Renal cortical epithelial cell (primary cell): ENCODE measurements at regions not wholly inside any gene's neighbourhood (a gene's known extent, or its start where the extent isn't known, plus 50 kb on each side); places are given as distances from the start of the nearest gene placed in this dataset.

Experiments used
- DNase-seq: peaks from one replicate; pipeline ENCODE4 v3.0.0-alpha.2; 2011; ENCODE audit warnings: low read depth

DNA sequence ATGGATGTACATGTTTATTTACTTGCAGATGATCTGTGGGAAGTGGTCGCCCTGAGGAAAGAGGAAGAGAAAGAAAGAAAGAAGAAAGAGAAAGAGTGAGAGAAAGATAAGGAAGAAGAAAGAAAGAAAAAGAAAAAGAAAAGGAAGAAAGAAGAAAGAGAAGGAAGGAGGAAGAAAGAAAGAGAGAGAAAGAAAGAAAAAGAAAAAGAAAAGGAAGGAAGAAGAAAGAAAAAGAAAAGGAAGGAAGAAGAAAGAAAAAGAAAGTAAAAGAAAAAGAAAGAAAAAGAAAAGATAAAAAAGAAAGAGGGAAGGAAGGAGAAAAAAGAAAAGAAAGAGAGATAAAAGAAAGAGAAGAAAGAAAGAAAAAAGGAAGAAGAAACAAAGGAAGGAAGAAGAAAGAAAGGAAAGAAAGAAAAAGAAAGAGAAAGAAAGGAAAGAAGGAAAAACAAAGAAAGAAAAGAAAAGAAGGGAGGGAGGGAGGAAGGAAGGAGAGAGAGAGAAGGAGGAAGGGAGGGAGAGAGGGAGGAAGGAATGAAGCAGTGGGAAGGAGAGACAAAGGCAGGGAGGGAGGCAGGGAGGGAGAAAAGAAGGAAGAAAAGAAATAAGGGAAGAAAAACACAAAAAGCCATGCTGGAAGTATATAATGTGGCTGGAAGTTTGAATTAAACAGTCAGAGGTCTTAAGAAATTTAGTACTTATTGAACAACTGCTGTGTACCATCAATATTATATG lies 976.6 kb downstream of the FAM181B start:
- no peak for DNase-seq

- no peak for DNase-seq
Observed at GRCh38 chr11:81749245-81749644, 984.4 kb downstream of the FAM181B start.

DNA sequence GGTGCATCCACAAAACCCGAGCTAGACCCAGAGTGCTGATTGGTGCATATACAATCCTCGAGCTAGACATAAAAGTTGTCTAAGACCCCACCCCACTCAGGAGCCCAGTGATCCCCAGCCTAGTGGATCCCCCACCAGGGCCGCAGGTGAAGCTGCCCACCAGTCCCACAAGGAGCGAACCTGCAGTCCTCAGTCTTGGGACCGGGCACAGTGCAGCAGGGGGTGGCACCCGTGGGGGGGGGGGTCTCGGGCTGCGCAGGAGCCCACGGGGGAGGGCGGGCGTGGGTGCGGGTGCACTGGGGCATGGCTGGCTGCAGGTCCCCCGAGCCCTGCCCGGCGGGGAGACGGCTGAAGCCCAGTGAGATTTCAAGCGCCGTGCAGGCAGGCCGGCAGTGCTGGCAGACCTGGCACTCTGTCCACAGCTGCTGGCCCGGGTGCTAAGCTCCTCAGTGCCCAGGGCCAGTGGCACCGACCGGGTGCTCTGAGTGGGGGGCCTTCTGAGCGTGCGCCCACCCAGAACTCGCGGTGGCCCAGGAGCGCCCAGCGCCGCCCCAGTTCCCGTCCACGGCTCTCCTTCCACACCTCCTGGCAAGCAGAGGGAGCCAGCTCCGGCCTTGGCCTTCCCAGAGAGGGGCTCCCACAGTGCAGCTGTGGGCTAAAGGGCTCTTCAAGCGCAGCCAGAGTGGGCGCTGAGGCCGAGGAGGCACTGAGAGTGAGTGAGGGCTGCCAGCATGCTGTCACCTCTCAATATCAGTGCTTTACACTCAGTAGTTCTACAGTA lies 989.1 kb downstream of the FAM181B start:
- no peak for DNase-seq

DNA sequence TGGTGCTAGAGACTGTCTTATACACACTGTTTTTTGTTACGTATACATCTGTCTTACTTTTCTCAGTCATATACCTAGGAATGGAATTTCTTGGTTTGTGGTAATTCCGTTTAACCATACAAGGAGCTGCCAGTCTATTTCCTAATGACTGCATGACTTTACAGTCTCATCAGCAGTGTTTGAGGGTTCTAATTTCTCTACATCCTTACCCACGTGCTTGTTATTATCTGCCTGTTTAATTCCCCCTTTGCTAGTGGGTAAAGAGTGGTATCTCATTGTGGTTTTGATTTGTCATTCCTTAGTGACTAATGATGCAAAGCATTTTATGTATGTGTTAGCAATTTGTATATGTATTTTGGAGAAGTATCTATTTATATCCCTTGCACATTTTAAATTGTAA lies 1008.0 kb downstream of the FAM181B start:
- no peak for DNase-seq

DNA sequence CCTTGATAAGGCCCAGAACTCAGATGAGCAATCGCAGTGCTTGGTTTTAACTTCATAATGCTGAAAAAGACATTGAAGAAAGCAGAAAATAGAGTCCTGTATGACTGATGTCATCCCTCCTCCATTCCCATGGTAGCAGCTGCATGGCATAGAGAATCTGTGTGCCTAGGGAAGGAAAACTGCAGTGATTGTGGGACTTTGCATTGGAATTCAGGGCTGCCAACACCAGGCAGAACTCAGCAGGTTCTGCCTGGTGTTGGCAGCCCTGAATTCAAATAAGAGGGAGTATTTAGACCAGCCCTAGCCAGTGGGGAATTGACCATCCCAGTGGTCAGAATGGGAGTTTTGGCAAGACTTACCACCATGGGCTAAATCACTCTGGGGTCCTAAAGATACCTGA lies 1016.0 kb downstream of the FAM181B start:
- DNase-seq: no peak

DNA sequence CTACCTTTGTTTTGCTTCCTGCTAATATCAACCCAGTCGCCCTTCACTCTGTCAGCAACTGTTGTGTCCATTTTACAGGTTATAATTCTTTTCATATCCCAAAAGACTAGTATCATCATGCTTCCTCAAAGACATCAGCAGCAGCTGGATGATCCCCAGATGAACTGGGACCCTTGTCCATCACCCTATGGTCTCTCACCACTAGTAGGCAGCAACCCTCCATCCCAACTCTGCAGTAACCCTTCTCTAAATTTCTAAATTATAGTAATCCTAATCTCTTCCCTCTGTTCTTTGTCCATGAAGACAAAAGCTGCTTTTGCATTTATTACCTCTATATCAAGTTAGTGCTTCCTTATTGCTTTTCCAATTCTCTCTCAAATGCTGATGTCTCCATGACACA lies 1025.8 kb downstream of the FAM181B start:
- no peak for DNase-seq

GRCh38 chr11:81705283-81705682 lies 1028.4 kb downstream of the FAM181B start:
- DNase-seq: no peak

GRCh38 chr11:81700076-81700475 lies 1033.6 kb downstream of the FAM181B start:
- DNase-seq: peak; percentile 5

GRCh38 chr11:81687057-81687456 lies 1046.6 kb downstream of the FAM181B start:
- DNase-seq: no peak

- no peak for DNase-seq
Observed at GRCh38 chr11:81674211-81674610, 1059.5 kb downstream of the FAM181B start.

- DNase-seq: peak; percentile 39
Observed at GRCh38 chr11:81673001-81673400, 1060.7 kb downstream of the FAM181B start.

DNA sequence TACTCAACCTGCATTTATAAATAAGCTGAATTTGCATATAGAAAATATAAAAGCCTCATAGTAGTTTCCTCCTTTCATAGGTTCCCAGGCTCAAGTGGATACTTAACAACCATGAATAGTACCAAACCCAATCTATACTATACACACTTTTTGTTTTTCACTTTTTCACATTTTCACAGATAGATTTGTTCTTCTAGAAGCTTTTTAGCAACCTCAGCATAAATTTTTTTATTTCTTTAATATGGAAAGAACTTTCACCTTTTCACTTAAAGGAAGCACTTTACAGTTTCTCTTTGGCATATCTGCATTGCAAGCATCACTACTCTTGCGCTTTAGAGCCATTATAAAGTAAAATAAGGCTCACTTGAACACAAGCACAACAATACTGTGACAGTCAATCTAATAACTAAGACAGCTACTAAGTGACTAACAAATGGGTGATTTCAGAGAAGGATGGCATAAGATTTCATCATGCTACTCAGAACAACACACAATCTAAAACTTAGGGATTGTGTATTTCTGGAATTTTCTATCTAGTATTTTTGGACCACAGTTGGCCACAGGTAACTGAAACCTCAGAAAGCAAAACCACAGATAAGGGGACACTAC lies 1063.6 kb downstream of the FAM181B start:
- DNase-seq: no peak

- DNase-seq: peak; percentile 32
Observed at GRCh38 chr11:81658722-81659121, 1074.9 kb downstream of the FAM181B start.

DNA sequence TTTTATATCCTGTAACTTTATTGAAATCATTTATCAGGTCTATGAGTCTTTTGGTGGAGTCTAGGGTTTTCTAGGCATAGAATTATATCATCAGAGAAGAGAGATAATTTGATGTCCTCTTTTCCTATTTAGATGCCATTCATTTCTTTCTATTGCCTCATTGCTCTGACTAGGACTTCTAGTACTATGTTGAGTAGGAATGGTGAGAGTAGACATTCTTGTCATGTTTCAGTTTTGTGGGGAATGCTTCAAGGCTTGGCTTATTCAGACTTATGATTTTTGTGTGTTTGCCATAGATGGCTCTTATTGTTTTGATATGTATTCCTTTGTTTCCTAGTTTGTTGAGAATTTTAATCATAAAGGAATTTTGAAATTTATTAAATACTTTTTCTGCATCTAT lies 1078.3 kb downstream of the FAM181B start:
- no peak for DNase-seq

- no peak for DNase-seq
Observed at GRCh38 chr11:81647374-81647773, 1086.3 kb downstream of the FAM181B start.

DNA sequence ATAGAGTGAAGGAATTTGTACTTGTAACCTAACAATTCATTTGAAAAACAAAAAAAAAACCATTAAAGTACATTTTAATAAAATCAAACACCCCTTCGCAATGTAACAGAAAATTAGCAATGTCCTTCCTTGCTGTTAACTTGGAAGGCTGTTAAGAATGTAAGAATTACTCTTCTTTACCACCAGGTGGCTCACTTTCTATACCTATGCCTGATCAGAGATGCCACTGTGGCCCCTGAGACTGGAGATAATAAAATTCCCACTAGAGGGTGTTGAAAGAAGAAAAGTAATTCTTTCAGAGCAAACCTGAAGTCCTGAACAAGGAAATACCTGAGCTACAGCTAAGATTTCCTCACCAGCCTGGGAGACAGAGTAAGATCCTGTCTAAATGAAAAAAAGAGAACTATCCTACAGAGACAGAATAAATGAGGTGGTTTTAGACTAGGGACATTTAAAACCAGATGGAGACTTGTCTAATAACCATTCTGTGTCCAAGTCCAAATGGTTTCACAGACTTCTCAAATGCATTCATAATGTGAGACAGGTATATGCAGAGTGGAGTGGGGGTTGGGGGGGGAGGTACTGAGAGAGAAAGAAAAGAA lies 1089.3 kb downstream of the FAM181B start:
- DNase-seq: peak; percentile 45

GRCh38 chr11:81634483-81634882 lies 1099.2 kb downstream of the FAM181B start:
- no peak for DNase-seq

GRCh38 chr11:81602508-81602907 lies 1131.2 kb downstream of the FAM181B start:
- no peak for DNase-seq

GRCh38 chr11:81596704-81597103 lies 1137.0 kb downstream of the FAM181B start:
- no peak for DNase-seq

DNA sequence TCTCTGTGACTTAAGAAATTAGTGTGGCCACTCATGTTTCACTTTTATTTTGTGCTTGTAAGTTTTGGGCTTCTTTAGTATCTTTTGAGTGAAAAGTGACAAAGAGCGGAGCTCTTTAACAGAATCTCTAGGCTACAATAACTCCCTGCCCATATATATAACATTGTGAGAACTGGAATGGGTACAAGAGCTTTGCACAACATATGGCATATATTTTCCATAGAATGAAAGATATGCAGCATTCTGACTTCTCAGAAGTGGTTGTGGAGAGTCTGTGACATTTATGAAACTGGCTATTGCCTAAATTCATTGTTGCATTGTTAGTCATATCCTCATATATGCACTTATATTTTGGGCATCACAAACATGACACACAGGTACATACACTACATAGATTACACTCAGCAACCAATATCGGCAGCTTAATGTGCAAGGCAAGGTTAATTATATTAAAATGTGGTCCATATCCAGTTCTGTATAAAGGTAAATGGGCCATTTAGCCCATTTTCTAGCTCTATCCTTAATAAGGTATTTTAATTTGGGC lies 1148.2 kb downstream of the FAM181B start:
- no peak for DNase-seq

DNA sequence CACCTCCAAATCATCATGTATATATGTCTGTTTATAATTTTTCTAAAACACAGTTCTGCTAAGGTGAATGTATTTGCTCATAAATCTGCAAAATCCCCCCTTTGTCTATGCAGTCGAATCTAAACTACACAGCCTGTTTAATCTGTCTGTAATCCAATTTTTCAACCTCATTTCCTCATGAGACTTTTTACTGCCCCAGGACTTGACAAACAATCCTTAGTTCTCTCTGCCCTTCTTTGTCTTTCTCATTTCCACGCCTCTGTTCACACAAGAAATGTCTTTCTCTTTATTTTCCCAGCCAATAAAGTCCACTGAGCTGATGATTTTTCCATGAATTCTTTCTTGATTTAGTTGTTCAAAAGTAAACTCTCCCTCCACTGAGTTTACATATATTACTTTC lies 1154.3 kb downstream of the FAM181B start:
- peak; percentile 6 for DNase-seq

DNA sequence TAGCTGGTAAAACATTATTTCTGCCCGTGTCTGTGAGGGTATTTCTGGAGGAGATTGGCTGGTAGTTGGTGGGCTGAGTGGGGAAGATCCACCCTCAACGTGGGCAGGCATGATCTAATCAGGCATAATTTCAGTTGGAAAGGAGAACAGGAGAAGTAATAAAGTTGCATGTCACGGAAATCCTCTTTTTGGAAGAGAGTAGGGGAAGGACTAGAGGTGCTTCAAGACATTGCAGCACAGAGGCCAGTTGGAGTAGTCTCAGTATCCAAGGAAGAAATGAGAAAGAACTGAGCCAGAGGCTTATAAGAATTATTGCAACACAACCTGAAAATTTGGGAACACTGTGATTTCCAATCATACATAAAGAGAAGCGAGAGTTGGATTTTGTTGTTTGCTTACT lies 1155.1 kb downstream of the FAM181B start:
- DNase-seq: no peak
